ENCODE measurements at regions not wholly inside any gene's neighbourhood (a gene's known extent, or its start where the extent isn't known, plus 50 kb on each side); places are given as distances from the start of the nearest gene placed in this dataset.
"Not testable (repeated sequence)": the region's sequence is repeated elsewhere in the genome, so short reads cannot be mapped to it uniquely, and the experiment has no call there.

DNA sequence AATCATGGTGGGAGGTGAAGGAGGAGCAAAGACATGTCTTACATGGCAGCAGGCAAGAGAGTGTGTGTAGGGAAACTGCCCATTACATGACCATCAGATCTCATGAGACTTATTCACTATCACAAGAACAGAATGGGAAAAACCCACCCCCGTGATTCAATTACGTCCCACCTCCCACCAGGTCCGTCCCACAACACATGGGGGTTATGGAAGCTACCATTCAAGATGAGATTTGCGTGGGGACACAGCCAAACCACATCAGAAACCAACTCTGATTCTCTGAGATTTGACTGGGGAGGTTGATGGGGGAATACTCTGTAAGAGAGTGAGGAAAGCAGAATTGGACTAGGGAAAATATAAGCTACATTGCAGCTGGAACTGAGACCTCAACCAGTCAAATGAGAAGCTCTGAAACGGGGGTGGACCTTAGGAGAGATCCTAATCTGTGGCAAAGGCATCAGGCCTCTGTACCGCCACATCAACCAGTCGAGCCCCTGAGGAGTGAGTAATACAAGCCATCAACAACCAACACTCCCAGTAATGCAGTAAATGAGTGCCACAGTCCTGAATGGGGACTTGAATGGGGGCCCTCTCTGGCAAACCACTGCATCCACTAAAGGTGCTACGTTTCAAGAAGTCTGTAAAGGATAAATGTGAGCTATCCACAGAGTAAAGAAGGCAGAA is 207.9 kb upstream of the GADL1 start:
- DNase-seq: no peak

DNA sequence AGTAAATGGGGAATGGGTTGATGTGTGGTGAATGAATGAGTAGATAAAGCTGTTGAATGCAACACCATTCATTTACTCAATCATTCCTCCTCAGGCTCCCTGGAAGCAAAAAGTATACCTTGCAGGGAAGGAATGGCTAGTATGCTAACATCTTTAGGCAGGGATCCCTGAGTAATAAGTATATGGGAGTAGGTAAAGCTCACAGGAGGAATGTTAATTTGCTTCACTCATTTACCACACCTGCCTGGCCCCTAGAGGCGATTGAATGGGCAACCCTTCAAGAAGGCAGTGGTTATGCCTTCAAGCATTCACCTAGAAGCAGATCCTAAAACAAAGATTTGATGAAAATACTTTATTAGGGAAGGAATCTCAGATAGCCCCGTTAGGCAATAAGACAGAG is 208.7 kb upstream of the GADL1 start:
- DNase-seq: no peak

DNA sequence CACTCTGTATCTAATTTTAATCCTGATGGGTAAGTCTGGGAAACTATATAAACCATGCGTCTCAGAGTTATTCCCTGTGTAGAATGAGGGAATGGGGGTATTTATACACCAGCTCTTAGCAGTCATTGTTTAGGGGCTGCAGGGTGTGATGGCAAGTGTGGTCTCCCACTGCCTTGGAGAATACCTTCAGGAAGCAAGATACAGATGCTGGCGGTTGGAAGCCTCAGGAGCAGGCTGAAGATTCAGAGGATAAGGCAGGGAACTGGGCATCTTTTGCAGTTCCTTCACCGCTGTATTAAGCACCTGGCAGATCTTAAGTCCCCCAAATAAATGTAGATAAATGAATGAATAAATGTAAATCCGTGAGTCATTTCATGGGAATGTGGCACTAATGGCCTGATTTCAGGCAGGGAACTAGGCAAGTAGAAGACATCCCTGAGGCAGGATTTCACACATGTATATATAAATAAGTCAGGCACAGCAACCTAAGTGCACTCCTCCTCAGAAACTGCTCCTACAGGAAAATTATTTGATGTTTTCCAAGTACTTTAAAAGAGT is 209.2 kb upstream of the GADL1 start:
- no peak for DNase-seq

DNA sequence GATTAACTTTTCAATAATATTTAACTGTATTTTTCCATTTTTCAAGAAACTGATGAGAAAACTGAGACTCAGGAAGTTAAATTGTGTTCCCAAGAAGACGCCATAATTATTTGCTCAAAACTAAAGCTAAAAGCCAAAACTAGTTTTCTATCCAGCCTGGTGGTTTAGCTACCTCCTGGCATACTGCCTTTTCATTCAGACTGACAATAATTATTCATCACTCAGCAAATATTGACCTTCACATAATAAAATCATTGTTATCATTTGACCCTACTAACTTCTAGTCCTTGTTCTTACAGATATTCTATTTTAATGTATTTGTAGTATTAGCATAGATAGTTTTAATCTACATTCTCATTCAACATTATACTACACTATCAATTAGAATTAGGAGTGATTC is 210.6 kb upstream of the GADL1 start:
- DNase-seq: no peak

DNA sequence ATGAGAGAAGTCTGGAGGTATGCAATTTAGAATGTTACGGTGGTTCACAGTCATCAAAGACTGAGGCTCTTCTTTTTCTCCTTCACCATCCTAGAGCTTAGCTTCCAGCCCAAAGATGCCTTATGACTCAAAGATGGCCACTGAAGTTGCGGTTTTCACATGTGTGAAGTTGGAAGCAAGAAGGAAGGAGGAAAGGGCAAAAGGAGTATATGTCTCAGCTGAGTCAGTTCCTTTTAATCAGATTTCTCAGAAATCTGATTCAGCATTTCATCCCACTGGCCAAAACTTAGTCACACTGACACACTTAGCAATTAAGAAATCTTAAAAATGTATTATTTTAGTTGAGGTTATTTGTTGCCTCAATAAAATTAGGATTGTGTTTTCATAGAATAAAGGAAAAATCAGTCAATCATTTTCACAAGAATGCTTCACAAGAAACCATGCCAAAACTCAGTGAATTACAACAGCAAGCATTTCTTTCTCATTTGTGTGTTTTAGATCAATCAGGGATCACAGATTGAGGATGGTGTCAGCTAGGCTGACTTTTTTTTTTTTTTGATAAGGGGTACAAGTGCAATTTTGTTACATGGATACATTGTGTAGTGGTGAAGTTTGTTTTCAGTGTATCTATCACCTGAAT is 211.1 kb upstream of the GADL1 start:
- DNase-seq: peak in 1 of 2 donors; percentile 84

DNA sequence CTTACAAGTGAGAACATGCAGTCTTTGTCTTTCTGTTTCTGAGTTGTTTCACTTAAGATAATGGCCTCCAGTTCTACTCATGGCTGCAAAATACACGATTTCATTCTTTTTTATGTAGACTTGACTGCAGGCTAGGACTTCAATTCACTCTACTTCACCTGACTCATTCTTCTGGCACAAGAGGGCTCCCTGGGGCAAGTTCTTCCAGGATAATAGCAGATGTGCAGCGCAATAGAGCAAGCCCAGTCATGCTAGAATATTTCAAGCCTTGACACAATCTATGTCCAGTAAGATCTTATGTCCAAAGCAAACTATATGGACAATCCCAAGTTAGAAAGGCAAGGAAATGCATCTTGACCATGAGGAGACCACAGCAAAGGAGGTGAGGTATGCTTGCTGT is 211.7 kb upstream of the GADL1 start:
- no peak for DNase-seq

GRCh38 chr3:31106912-31107311 is 212.5 kb upstream of the GADL1 start:
- DNase-seq: peak in 1 of 2 donors; percentile 29

GRCh38 chr3:31114929-31115283 is 220.4 kb upstream of the GADL1 start:
- no peak for DNase-seq

GRCh38 chr3:31115531-31115930 is 221.1 kb upstream of the GADL1 start:
- DNase-seq: not testable (repeated sequence)

DNA sequence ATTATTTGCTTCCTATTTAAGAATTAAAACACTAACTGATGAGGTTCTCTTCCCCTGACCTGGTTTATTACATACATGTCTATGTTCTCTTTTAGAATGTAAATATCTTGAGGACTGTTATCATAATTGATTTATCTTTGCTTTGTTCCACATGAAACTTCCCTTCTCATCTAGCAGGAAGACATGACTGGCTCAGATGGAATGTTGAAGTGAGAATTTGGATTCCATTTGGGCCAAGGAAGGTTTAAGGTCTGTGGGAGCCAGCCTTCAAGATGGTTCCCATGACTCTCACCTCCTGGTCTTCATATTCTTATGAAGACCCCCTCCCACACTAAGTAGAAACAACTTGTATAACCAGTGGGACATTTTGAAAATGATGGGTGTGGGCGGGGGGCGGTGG is 222.2 kb upstream of the GADL1 start:
- DNase-seq: no peak

DNA sequence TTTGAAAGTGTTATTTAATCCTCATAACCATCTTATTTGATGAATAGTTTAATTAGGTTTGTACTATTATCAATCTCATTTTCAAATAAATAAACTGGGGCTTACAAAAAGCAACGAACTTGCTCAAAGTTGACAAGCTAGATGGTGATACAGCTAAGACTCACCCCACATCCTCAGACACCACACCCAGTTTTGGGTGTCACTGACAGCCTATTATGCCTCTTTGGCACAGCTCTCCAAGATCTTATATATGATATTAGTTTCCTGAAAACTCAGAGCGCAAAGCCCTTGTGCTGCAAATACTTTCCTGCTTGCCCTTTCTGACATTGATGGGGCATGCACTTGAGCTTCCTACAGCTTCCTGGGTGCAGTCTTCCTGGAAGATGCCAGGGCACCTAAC is 223.4 kb upstream of the GADL1 start:
- no peak for DNase-seq

GRCh38 chr3:31124373-31124772 is 229.9 kb upstream of the GADL1 start:
- no peak for DNase-seq

DNA sequence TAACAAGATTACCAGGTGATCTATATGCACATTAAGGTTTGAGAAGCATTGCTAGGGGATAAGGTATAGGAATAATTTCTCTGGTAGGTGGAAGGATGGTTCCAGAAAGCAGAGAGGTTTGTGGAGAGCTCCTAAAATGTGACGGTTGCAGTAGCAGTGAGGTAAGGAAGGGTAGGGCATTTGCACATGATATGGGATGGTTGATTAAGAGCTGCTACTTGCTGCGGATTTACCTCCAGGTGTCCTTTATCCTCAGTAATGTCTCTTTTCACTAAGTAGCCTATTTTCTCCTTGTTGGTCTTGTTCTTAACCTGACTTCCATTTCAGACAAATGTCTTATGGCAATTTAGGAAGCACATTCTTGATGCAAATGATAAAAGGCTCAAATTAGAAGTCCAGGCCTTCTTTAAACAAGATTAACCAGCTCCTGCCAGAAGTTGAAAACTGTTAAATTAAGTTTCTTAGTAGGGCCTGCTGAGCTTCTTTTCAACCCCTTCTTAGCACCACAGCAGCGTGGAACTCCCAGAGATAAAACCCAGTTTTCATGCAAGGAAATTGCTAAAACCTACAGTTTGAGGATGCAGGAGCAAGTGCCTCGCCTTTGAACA is 231.1 kb upstream of the GADL1 start:
- no peak for DNase-seq

- DNase-seq: no peak
Observed at GRCh38 chr3:31129241-31129640, 234.8 kb upstream of the GADL1 start.

DNA sequence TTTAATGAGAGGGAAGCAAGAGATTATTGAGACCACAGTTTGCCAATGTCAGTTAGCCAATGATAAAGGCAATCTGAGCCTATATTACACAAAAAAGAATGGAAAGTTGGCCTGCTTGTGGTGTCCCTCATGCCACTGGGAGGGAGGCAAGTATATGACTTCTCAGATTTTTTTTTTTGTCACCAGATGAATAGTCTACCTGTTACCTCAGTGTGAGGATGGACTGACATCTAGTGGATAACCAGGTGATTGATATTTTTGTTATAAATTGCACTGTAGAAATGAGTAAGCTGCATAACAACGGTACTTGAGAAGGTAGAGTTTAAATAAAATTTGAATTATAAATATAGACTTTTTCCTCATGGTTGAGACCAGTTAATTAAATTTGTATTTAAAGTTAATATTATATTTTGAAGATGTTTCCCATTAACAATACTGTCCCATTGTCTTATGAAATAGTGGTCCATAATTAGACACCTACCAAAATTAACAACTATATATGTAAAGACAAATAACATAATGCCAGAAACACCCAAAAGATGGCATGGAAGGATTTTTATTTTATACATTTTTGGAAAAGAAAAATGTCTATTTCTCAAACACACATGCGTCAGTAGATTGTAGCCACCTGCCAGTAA is 237.8 kb upstream of the GADL1 start:
- DNase-seq: peak in 1 of 2 donors; percentile 28

- DNase-seq: no peak
Observed at GRCh38 chr3:31133541-31133940, 239.1 kb upstream of the GADL1 start.

DNA sequence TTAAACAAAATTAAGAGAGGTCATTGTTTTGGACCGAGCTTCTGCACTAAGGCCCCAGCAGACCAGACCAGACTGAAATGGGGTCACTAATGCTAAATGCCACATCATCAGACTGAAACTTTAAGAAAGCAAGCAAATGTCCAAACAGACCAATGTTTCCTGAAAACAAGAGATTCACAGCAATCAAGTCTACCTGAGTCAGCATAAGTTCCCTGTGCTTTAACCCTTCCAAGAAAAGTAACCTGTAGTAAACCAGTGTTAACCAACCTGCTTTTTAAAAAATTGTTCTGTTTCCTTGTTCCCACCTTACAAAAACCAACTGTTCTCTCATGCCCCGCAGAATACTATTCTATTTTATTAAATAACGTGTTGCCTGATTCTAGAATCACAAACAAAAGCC is 241.1 kb upstream of the GADL1 start:
- no peak for DNase-seq

DNA sequence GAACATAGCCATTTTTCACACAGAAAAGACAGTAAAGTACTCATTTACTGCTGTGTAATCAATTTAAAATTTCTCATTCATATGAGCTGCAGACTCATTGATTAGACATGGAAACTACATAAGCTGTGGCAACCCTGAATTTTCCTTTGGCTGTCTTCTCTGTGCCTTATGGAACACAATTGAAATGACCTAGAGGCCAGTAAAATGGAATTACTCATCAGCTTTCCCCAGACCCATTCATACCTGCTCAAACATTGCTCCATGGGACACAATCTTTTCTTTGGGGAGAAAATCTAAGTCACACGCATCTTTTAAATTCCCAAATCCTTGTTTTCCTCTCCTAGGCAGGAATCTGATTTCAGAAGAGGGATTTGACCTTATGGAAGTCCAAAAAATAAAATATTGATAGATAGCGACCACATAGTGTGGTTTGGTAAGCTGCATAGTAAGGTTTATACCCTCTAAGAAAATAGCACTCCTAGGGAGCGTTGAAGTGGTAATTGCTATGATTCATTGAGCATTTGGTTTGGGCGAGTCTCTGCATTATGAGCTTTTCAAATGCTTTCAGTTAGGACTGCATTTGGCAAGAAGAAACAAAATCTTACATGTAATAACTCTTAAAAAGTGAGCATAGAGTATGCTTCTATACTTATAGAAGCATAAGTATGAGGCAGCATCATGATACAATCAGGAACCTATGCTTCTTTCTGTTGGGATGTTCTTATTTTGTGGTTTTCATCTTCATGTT is 243.4 kb upstream of the GADL1 start:
- no peak for DNase-seq

GRCh38 chr3:31140470-31140869 is 246.0 kb upstream of the GADL1 start:
- DNase-seq: no peak

GRCh38 chr3:31142139-31142538 is 247.7 kb upstream of the GADL1 start:
- no peak for DNase-seq

DNA sequence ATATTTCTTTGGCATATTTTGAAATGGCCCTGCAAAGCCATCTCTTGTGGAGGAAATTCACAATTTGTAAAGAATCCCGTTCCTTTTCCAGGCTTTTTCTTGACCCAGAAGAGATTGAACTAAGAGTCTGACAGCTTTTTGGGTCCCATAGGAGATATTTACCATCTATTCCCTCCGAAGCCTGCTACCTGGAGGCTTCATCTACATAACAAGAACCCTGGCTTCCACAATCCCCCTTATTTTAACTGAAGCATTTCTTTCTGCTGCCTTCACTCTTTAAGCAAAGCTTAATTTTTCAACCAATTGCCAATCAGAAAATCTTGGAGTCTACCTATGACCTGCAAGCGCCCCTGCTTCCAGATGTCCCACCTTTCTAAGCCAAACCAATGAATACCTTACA is 248.1 kb upstream of the GADL1 start:
- DNase-seq: no peak

GRCh38 chr3:31145062-31145461 is 250.6 kb upstream of the GADL1 start:
- no peak for DNase-seq

DNA sequence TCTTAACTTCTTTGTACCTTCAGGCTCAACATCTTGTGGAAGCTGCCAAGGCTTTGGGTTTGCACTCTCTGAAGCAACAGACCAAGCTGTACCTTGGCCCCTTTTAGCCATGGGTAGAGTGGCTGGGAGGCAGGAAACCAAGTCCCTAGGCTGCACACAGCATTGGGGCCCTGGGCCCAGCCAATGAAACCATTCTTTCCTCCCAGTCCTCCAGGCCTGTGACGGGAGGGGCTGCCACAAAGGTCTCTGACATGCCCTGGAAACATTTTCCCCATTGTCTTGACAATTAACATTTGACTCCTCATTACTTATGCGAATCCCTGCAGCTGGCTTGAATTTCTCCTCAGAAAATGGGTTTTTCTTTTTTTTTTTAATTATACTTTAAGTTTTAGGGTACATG is 253.1 kb upstream of the GADL1 start:
- DNase-seq: no peak

Data from bone marrow (tissue), 2 donors.